Neural progenitor cell (in vitro differentiated cells): ENCODE measurements at regions not wholly inside any gene's neighbourhood (a gene's known extent, or its start where the extent isn't known, plus 50 kb on each side); places are given as distances from the start of the nearest gene placed in this dataset.
"Not testable (repeated sequence)": the region's sequence is repeated elsewhere in the genome, so short reads cannot be mapped to it uniquely, and the experiment has no call there.

Experiments
- DNase-seq: peaks from one replicate; pipeline ENCODE4 v3.0.0-alpha.2; 2016; ENCODE audit warnings: low spot score
- H2AFZ ChIP-seq: fragments of 200-600 bp; sonication (generic); replicated peaks from 2 replicates; pipeline ENCODE4 v1.6.1; 2016; ENCODE audit warnings: antibody characterized with exemption
- H3F3A ChIP-seq: fragments of 200-600 bp; sonication (generic); 2 replicates; pipeline ENCODE4 v1.6.1; 2016; ENCODE audit warnings: antibody characterized with exemption, low read depth
- H3K27ac ChIP-seq: fragments of 200-600 bp; sonication (generic); 2 replicates; pipeline ENCODE4 v1.5.1; 2016; ENCODE audit warnings: mild to moderate bottlenecking
- H3K27me3 ChIP-seq: fragments of 200-600 bp; sonication (generic); 2 replicates; pipeline ENCODE4 v1.6.1; 2016; ENCODE audit warnings: mild to moderate bottlenecking, moderate library complexity
- H3K36me3 ChIP-seq: fragments of 200-600 bp; sonication (generic); 2 replicates; pipeline ENCODE4 v1.5.1; 2016
- H3K4me1 ChIP-seq: fragments of 200-600 bp; sonication (generic); 2 replicates; pipeline ENCODE4 v1.6.1; 2016; ENCODE audit warnings: mixed run types
- H3K4me2 ChIP-seq: fragments of 200-600 bp; sonication (generic); 2 replicates; pipeline ENCODE4 v1.6.1; 2016
- H3K4me3 ChIP-seq: fragments of 200-600 bp; sonication (generic); 2 replicates; pipeline ENCODE4 v1.5.1; 2016
- H3K79me2 ChIP-seq: fragments of 200-600 bp; sonication (generic); 2 replicates; pipeline ENCODE4 v1.6.1; 2016; ENCODE audit warnings: low read depth
- H3K9ac ChIP-seq: fragments of 200-600 bp; sonication (generic); 2 replicates; pipeline ENCODE4 v1.6.1; 2016
- H3K9me3 ChIP-seq: fragments of 200-600 bp; sonication (generic); 2 replicates; pipeline ENCODE4 v1.5.1; 2016; ENCODE audit warnings: low read depth
- H4K20me1 ChIP-seq: fragments of 200-600 bp; sonication (generic); 2 replicates; pipeline ENCODE4 v1.6.1; 2016; ENCODE audit warnings: low read depth
- H3K27ac Mint-ChIP-seq: 3 replicates; pipeline ENCODE4 v1.8.0; 2021; ENCODE audit warnings: mixed read lengths
- H3K27me3 Mint-ChIP-seq: 2 replicates; pipeline ENCODE4 v1.8.0; 2022; ENCODE audit warnings: low read depth, mild to moderate bottlenecking, inconsistent platforms, moderate library complexity, mixed read lengths; ENCODE audit not compliant: insufficient read depth
- H3K36me3 Mint-ChIP-seq: 3 replicates; pipeline ENCODE4 v1.8.0; 2021; ENCODE audit warnings: mixed read lengths
- H3K4me1 Mint-ChIP-seq: 3 replicates; pipeline ENCODE4 v1.8.0; 2021; ENCODE audit warnings: mixed read lengths
- H3K4me3 Mint-ChIP-seq: 3 replicates; pipeline ENCODE4 v1.8.0; 2021; ENCODE audit warnings: mild to moderate bottlenecking, moderate library complexity, mixed read lengths
- H3K9me3 Mint-ChIP-seq: 3 replicates; pipeline ENCODE4 v1.8.0; 2020; ENCODE audit warnings: mixed read lengths
- EZH2 ChIP-seq: fragments of 200-600 bp; sonication (generic); IDR thresholded peaks from 2 replicates; pipeline ENCODE4 v1.6.1; 2017; ENCODE audit warnings: antibody characterized with exemption, mild to moderate bottlenecking, moderate library complexity
- EZH2phosphoT487 ChIP-seq: fragments of 200-600 bp; sonication (generic); IDR thresholded peaks from 2 replicates; pipeline ENCODE4 v1.6.1; 2017; ENCODE audit warnings: antibody characterized with exemption
- TF ChIP-seq, protein P1 (sequence below): fragments of 200-600 bp; sonication (generic); IDR thresholded peaks from 2 replicates; pipeline ENCODE4 v1.5.1; 2017; ENCODE audit warnings: antibody characterized with exemption, mild to moderate bottlenecking

DNA sequence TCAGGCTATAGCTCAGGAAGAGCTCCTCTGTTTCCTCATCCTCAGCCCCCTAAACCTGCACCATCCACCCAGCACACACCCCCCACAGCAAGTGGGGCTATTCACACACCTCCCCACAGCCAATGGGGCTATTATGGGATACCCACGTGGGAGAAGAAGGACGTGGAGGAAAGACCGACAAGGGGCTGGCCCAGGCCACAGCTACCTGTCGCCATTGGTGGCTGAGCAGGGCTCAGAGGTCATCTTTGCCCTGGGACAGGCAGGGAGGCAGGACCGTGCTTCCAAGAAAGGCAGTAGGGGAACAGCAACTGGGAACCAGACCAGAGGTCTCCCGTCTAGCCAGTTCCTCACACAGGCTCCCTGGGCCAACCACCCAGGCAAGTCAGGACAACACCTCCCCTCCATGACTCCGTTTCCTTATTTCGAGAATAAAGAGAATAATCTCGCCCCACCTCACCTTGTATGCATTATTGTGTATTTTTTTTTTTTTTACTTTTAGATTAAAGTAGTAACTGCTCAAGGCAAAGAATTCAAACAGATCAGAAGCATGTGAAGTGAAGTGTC, 92.3 kb upstream of the TARDBP start:
- no peaks in the 10 kb centered on the region for H3K9me3 Mint-ChIP-seq
- H3K4me1 ChIP-seq = no peaks in the 10 kb centered on the region

DNA sequence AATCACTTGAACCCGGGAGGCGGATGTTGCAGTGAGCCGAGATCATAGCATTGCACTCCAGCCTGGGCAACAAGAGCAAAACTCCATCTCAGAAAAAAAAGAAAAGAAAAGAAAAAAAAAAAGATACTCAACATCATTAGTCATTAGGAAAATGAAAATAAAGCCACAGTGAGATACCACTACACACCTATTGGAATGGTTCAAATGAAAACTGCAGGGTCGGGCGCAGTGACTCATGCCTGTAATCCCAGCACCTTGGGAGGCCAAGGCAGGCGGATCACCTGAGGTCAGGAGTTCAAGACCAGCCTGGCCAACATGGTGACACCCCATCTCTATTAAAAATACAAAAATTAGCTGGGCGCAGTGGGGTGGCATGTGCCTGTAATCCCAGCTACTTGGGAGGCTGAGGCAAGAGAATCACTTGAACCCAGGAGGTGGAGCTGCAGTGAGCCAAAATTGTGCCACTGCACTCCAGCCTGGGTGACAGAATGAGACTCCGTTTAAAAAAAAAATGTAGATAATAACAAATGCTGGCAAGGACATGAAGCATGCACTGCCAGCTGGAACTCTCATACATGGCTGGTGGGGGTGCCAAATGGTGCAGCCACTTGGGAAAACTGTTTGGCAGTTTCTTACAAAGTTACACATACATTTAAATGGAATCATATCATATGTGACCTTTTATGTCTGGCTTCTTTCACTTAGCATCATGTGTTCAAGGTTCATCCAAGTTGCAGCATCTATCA, 90.0 kb upstream of the TARDBP start:
- H3K4me1 ChIP-seq, H3K36me3 Mint-ChIP-seq, H3K4me3 ChIP-seq, H3K79me2 ChIP-seq, H3K27ac Mint-ChIP-seq, H3K4me1 Mint-ChIP-seq, H4K20me1 ChIP-seq, H3K9ac ChIP-seq, H3K9me3 Mint-ChIP-seq, H3K27ac ChIP-seq, H3K4me3 Mint-ChIP-seq, H3F3A ChIP-seq, H2AFZ ChIP-seq, H3K4me2 ChIP-seq, H3K9me3 ChIP-seq, DNase-seq, H3K27me3 Mint-ChIP-seq, H3K27me3 ChIP-seq, H3K36me3 ChIP-seq: not testable (repeated sequence)

More for the DNA sequence above, 92.3 kb upstream of the TARDBP start:
- Histone ChIP-seq H3F3A (no peaks in the 10 kb centered on the region), H3K27me3 (no peaks in the 10 kb centered on the region), H3K4me2 (no peak overlapping the region), H3K9me3 (no peaks in the 10 kb centered on the region), H4K20me1 (no peaks in the 10 kb centered on the region), H3K27ac (no peak overlapping the region), H3K4me3 (no peak overlapping the region), H2AFZ (no peak overlapping the region), H3K36me3 (no peaks in the 10 kb centered on the region), H3K79me2 (no peaks in the 10 kb centered on the region), H3K9ac (no peak overlapping the region)
- H3K4me3 Mint-ChIP-seq = no peak overlapping the region
- no peak for DNase-seq
- no peak overlapping the region for H3K27ac Mint-ChIP-seq
- H3K36me3 Mint-ChIP-seq = no peaks in the 10 kb centered on the region
- peaks cover 8% of the 10 kb centered on the region for H3K27me3 Mint-ChIP-seq
- TF ChIP-seq EZH2phosphoT487 = no peak
- TF ChIP-seq, protein P1, sequence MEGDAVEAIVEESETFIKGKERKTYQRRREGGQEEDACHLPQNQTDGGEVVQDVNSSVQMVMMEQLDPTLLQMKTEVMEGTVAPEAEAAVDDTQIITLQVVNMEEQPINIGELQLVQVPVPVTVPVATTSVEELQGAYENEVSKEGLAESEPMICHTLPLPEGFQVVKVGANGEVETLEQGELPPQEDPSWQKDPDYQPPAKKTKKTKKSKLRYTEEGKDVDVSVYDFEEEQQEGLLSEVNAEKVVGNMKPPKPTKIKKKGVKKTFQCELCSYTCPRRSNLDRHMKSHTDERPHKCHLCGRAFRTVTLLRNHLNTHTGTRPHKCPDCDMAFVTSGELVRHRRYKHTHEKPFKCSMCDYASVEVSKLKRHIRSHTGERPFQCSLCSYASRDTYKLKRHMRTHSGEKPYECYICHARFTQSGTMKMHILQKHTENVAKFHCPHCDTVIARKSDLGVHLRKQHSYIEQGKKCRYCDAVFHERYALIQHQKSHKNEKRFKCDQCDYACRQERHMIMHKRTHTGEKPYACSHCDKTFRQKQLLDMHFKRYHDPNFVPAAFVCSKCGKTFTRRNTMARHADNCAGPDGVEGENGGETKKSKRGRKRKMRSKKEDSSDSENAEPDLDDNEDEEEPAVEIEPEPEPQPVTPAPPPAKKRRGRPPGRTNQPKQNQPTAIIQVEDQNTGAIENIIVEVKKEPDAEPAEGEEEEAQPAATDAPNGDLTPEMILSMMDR = no peak
- no peak for TF ChIP-seq EZH2
- peaks cover 3% of the 10 kb centered on the region for H3K4me1 Mint-ChIP-seq

DNA sequence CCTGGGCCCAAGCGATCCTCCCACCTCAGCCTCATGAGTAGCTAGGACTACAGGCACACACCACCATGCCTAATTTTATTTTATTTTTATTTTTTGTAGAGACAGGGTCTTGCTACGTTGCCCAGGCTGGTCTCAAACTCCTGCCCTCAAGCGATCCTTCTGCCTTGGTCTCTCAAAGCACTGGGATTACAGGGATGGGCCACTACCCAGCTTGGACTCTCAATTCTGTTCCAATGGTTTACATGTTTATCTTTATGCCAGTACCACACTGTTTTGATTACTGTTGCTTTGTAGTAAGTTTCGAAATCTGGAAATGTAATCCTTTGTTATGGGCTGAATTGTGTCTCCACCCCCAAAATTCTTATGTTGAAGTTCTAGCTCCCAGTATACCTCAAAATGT, 88.4 kb upstream of the TARDBP start:
- TF ChIP-seq EZH2 (no peak), EZH2phosphoT487 (no peak)
- TF ChIP-seq, protein P1 = no peak
- Mint-ChIP-seq H3K36me3 (no peaks in the 10 kb centered on the region), H3K27me3 (peaks cover 8% of the 10 kb centered on the region), H3K4me1 (no peaks in the 10 kb centered on the region), H3K9me3 (peaks cover 2% of the 10 kb centered on the region), H3K4me3 (no peak overlapping the region), H3K27ac (no peak overlapping the region)
- Histone ChIP-seq H3K9ac (no peak overlapping the region), H3K9me3 (no peaks in the 10 kb centered on the region), H3F3A (no peaks in the 10 kb centered on the region), H4K20me1 (no peaks in the 10 kb centered on the region), H2AFZ (no peak overlapping the region), H3K27ac (no peak overlapping the region), H3K79me2 (no peaks in the 10 kb centered on the region), H3K4me2 (no peak overlapping the region), H3K27me3 (no peaks in the 10 kb centered on the region), H3K4me3 (no peak overlapping the region), H3K4me1 (no peaks in the 10 kb centered on the region), H3K36me3 (no peaks in the 10 kb centered on the region)
- no peak for DNase-seq

DNA sequence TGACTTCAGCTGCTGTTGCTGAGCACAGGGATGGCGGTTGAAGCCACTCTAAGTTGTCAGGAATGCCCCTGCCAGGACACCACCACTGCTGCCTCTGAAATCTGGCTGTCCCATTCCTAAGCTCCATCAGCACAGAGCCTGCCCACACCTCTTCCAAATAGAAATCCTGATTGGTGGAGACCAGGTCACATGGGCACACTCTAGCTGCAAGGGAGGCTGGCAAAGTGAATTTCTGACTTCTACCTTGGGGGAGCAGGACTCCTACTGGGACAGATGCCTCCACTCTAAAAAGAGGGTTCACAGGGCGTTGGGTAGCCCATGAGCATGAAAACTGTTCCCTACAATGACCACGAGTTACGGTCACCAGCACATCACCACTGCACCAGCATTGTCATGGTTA, 83.8 kb upstream of the TARDBP start:
- H3K36me3 ChIP-seq = no peaks in the 10 kb centered on the region
- Mint-ChIP-seq H3K27me3 (peaks cover 5% of the 10 kb centered on the region), H3K4me1 (no peaks in the 10 kb centered on the region), H3K9me3 (peaks cover 2% of the 10 kb centered on the region), H3K36me3 (no peaks in the 10 kb centered on the region), H3K4me3 (no peak overlapping the region), H3K27ac (no peak overlapping the region)
- no peak for DNase-seq
- no peaks in the 10 kb centered on the region for H3F3A ChIP-seq
- no peaks in the 10 kb centered on the region for H3K9me3 ChIP-seq
- no peak overlapping the region for H3K27ac ChIP-seq
- H2AFZ ChIP-seq = no peak overlapping the region
- H4K20me1 ChIP-seq = no peaks in the 10 kb centered on the region
- H3K4me2 ChIP-seq = no peak overlapping the region
- H3K4me3 ChIP-seq = no peak overlapping the region
- TF ChIP-seq EZH2 (no peak), EZH2phosphoT487 (no peak)
- TF ChIP-seq, protein P1 = no peak
- no peak overlapping the region for H3K9ac ChIP-seq
- no peaks in the 10 kb centered on the region for H3K4me1 ChIP-seq
- H3K27me3 ChIP-seq = no peaks in the 10 kb centered on the region
- no peaks in the 10 kb centered on the region for H3K79me2 ChIP-seq
